ENCODE measurements at regions not wholly inside any gene's neighbourhood (a gene's known extent, or its start where the extent isn't known, plus 50 kb on each side); places are given as distances from the start of the nearest gene placed in this dataset.
"Not testable (repeated sequence)": the region's sequence is repeated elsewhere in the genome, so short reads cannot be mapped to it uniquely, and the experiment has no call there.

DNA sequence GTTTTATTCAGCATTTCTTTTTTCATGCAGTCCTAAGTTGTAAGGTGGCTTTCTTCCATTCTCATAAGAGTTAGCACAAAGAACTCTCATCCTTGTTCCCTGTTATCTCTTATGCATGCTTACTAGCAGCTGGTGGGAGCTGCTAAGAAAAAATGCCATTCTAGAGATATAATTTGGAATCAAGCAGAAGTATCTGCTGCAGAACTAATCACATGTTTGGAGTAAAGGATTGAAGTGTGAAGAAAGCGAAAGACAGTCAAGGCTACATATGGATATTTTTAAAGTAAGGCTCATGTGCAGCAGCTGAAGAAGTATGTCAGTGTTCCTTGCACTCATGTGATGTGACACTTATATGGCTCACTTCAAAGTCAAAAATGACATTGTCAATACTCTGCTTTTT lies 116.2 kb upstream of the PCED1B start:
- H3K36me3 Mint-ChIP-seq = no peaks in the 10 kb centered on the region
- H3K9me3 ChIP-seq (ENCODE audit: control insufficient read depth in 2 of 3, low read length in 3 of 3) = no peaks in the 10 kb centered on the region
- no peaks in the 10 kb centered on the region for H3K27me3 ChIP-seq (ENCODE audit: control insufficient read depth in 2 of 2, insufficient read depth in 2 of 2, low read length in 2 of 2)
- no peak overlapping the region for H3K27ac ChIP-seq (ENCODE audit: low read depth, low read length)
- ATAC-seq = no peak
- POLR2A ChIA-PET = no interaction called here
- H3K36me3 ChIP-seq (ENCODE audit: control insufficient read depth in 2 of 3, insufficient read depth in 3 of 3, low read length in 3 of 3) = no peaks in the 10 kb centered on the region
- H3K4me1 Mint-ChIP-seq = no peaks in the 10 kb centered on the region
- H3K4me3 Mint-ChIP-seq = no peak overlapping the region
- H3K4me3 ChIP-seq (ENCODE audit: low read length) = no peak overlapping the region
- H3K27me3 Mint-ChIP-seq = peaks cover 0 to 9% (median 0%) of the 10 kb centered on the region in 5 donors
- H3K27ac Mint-ChIP-seq = peak overlapping the region in 1 of 9 donors; percentile 9
- H3K9me3 Mint-ChIP-seq = no peaks in the 10 kb centered on the region
- no peak for DNase-seq
- no peaks in the 10 kb centered on the region for H3K4me1 ChIP-seq (ENCODE audit: control insufficient read depth in 2 of 2, insufficient read depth in 2 of 2, low read length in 2 of 2)
- CTCF ChIA-PET = interaction anchor here (1.2 kb wide), 1 partner anchor 10 kb away, joined by 3 read pairs; no protein-coding TSS in a partner anchor
- intact Hi-C loops (cut with micrococcal nuclease) = no loop called here

DNA sequence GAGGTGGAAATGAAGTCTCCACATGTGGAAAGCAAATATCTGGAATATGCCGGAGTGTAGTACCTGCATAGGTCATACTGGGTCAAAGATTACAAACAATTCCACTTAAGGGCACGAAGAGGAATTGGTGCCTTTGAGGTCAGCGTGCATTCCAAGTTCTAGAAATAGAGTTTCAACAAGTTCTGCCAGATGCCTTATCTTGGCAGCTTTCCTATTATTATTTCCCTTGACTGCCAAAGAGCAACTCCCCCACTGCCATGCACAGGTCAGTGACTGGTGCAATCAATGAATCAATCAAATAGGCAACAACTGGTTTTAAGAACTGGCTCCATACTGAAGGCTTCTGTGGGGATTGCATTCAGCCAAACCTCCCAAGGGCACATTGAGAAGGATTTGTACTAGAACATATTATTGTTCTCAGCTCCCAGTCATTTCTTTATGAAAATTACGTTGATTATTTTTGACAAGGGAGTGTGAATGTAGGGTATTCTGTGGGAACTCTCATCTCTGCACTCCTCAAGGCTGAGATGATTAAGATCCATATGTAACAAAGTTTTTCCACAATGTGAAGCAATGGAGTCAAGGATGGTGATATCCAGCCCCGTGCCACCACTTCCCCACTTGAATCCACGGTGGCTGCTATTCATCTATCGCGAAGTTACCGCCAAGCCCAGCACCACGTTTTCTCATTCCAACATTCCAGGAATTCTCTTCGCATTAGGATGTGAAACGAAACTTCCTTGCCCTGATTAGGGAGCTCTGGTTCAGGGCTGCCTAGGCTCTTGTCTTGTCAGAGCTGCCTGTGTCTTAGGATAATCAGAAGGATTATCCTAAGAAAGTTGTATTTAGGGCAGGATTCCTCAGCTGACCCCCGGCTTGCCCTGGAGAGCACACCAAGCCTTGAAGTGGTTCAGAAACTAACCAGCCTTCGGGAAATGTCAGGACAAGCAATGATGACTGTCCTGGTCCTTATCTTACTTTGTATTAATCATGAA lies 115.1 kb upstream of the PCED1B start:
- H3K9me3 Mint-ChIP-seq = no peaks in the 10 kb centered on the region
- no peaks in the 10 kb centered on the region for H3K36me3 Mint-ChIP-seq
- H3K4me3 Mint-ChIP-seq = no peak overlapping the region
- intact Hi-C loops (cut with micrococcal nuclease) = no loop called here
- DNase-seq = no peak
- CTCF ChIA-PET = interaction anchor here (1.2 kb wide), 1 partner anchor 9 kb away, joined by 3 read pairs; no protein-coding TSS in a partner anchor
- Histone ChIP-seq H3K36me3 (ENCODE audit: control insufficient read depth in 2 of 3, insufficient read depth in 3 of 3, low read length in 3 of 3) (no peaks in the 10 kb centered on the region), H3K4me1 (ENCODE audit: control insufficient read depth in 2 of 2, insufficient read depth in 2 of 2, low read length in 2 of 2) (no peaks in the 10 kb centered on the region), H3K4me3 (ENCODE audit: low read length) (no peak overlapping the region), H3K27ac (ENCODE audit: low read depth, low read length) (no peak overlapping the region), H3K27me3 (ENCODE audit: control insufficient read depth in 2 of 2, insufficient read depth in 2 of 2, low read length in 2 of 2) (no peaks in the 10 kb centered on the region), H3K9me3 (ENCODE audit: control insufficient read depth in 2 of 3, low read length in 3 of 3) (no peaks in the 10 kb centered on the region)
- no peak for ATAC-seq
- H3K27ac Mint-ChIP-seq = no peak overlapping the region
- H3K4me1 Mint-ChIP-seq = no peaks in the 10 kb centered on the region
- POLR2A ChIA-PET = no interaction called here
- peaks cover 0 to 13% (median 0%) of the 10 kb centered on the region in 5 donors for H3K27me3 Mint-ChIP-seq

DNA sequence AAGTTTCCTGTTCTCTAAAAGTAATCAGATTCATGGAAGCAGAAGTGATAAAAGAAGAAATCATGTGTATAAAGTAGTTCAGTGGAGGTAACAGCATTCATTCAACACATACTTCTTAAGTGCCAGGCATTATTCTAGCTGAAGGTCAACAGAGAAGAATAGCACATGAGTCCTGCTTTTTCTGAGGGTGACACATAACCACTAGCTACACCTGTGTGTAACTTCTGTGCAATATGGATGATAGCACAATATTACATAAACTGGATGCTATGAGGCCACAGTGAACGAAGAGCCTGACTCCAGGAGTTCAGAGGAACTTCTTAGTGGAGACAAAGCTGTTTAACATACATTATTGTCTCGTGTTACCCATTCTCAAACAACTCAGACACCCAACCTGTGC lies 114.3 kb upstream of the PCED1B start:
- Histone ChIP-seq H3K9me3 (ENCODE audit: control insufficient read depth in 2 of 3, low read length in 3 of 3) (no peaks in the 10 kb centered on the region), H3K27ac (ENCODE audit: low read depth, low read length) (no peak overlapping the region), H3K27me3 (ENCODE audit: control insufficient read depth in 2 of 2, insufficient read depth in 2 of 2, low read length in 2 of 2) (no peaks in the 10 kb centered on the region), H3K4me1 (ENCODE audit: control insufficient read depth in 2 of 2, insufficient read depth in 2 of 2, low read length in 2 of 2) (no peaks in the 10 kb centered on the region), H3K36me3 (ENCODE audit: control insufficient read depth in 2 of 3, insufficient read depth in 3 of 3, low read length in 3 of 3) (no peaks in the 10 kb centered on the region), H3K4me3 (ENCODE audit: low read length) (no peak overlapping the region)
- Mint-ChIP-seq H3K9me3 (no peaks in the 10 kb centered on the region), H3K4me1 (no peaks in the 10 kb centered on the region), H3K27ac (no peak overlapping the region), H3K27me3 (peaks cover 0 to 14% (median 2%) of the 10 kb centered on the region in 5 donors), H3K36me3 (no peaks in the 10 kb centered on the region), H3K4me3 (no peak overlapping the region)
- ChIA-PET POLR2A (no interaction called here), CTCF (no interaction called here)
- DNase-seq (no peak), ATAC-seq (no peak)
- intact Hi-C loops (cut with micrococcal nuclease) = no loop called here

DNA sequence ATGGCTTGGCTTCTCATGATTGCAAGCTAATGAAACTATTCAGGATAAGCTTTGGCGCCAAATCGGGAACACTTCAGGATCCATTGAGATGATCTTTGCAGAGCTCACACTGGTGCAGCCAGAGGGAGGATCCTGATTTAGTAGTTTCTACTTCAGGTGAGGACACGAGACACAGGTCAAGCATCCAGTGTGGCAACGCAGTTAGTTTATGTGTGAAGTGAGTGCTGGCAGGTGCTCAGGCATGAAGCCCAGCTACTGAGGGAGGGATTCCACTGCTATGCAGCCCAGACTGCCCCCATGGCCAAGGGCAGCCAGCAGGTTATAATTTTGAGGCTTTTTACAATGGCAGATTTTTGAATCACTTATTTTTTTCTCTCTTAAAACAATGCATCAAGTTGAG lies 113.5 kb upstream of the PCED1B start:
- Mint-ChIP-seq H3K4me1 (no peaks in the 10 kb centered on the region), H3K9me3 (no peaks in the 10 kb centered on the region), H3K27me3 (peaks cover 0 to 14% (median 4%) of the 10 kb centered on the region in 5 donors), H3K36me3 (no peaks in the 10 kb centered on the region), H3K4me3 (no peak overlapping the region), H3K27ac (no peak overlapping the region)
- DNase-seq = no peak
- ChIA-PET POLR2A (no interaction called here), CTCF (no interaction called here)
- intact Hi-C loops (cut with micrococcal nuclease) = no loop called here
- no peaks in the 10 kb centered on the region for H3K36me3 ChIP-seq (ENCODE audit: control insufficient read depth in 2 of 3, insufficient read depth in 3 of 3, low read length in 3 of 3)
- H3K27me3 ChIP-seq (ENCODE audit: control insufficient read depth in 2 of 2, insufficient read depth in 2 of 2, low read length in 2 of 2) = no peaks in the 10 kb centered on the region
- H3K4me3 ChIP-seq (ENCODE audit: low read length) = no peak overlapping the region
- no peaks in the 10 kb centered on the region for H3K4me1 ChIP-seq (ENCODE audit: control insufficient read depth in 2 of 2, insufficient read depth in 2 of 2, low read length in 2 of 2)
- H3K9me3 ChIP-seq (ENCODE audit: control insufficient read depth in 2 of 3, low read length in 3 of 3) = no peaks in the 10 kb centered on the region
- ATAC-seq = no peak
- H3K27ac ChIP-seq (ENCODE audit: low read depth, low read length) = no peak overlapping the region

DNA sequence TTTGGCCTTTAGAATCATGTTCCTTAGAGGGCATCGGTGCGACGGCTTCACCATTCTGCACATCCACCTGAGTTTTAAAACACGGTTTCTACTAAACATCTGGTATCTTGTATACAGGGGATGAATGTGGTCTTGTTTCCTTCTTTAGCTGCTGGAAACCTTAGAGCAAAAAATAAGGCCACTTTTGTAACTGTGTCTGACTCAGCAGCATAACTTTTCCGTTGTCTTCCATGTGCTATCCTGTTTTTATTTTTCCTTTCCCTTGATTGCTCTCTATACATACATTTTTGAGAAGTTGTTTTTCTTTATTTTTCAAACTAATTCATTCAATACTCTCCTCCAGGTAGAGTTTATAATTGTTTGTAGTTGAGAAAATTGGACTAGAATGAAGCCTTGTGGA lies 108.8 kb upstream of the PCED1B start:
- no peak overlapping the region for H3K4me3 Mint-ChIP-seq
- H3K9me3 Mint-ChIP-seq = peaks cover 0 to 7% (median 0%) of the 10 kb centered on the region in 11 donors
- CTCF ChIA-PET = no interaction called here
- Histone ChIP-seq H3K36me3 (ENCODE audit: control insufficient read depth in 2 of 3, insufficient read depth in 3 of 3, low read length in 3 of 3) (no peaks in the 10 kb centered on the region), H3K4me3 (ENCODE audit: low read length) (no peak overlapping the region), H3K9me3 (ENCODE audit: control insufficient read depth in 2 of 3, low read length in 3 of 3) (no peaks in the 10 kb centered on the region), H3K4me1 (ENCODE audit: control insufficient read depth in 2 of 2, insufficient read depth in 2 of 2, low read length in 2 of 2) (no peaks in the 10 kb centered on the region), H3K27me3 (ENCODE audit: control insufficient read depth in 2 of 2, insufficient read depth in 2 of 2, low read length in 2 of 2) (no peaks in the 10 kb centered on the region), H3K27ac (ENCODE audit: low read depth, low read length) (no peak overlapping the region)
- H3K4me1 Mint-ChIP-seq = no peaks in the 10 kb centered on the region
- intact Hi-C loops (cut with micrococcal nuclease) = no loop called here
- peaks cover 0 to 5% (median 0%) of the 10 kb centered on the region in 5 donors for H3K36me3 Mint-ChIP-seq
- H3K27ac Mint-ChIP-seq = no peak overlapping the region
- ATAC-seq = no peak
- peaks cover 15 to 29% (median 21%) of the 10 kb centered on the region in 5 donors for H3K27me3 Mint-ChIP-seq
- POLR2A ChIA-PET = no interaction called here
- no peak for DNase-seq

DNA sequence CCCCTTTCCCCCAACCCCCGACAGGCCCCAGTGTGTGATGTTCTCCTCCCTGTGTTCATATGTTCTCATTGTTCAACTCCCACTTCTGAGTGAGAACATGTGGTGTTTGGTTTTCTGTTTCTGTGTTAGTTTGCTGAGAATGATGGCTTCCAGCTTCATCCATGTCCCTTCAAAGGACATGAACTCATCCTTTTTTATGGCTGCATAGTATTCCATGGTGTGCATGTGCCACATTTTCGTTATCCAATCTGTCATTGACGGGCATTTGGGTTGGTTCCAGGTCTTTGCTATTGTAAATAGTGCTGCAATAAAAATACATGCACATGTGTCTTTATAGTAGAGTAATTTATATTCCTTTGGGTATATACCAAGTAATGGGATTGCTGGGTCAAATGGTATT lies 105.5 kb upstream of the PCED1B start:
- H3K27me3 Mint-ChIP-seq = peaks cover 21 to 38% (median 31%) of the 10 kb centered on the region in 5 donors
- H3K27ac Mint-ChIP-seq = not testable (repeated sequence)
- H3K9me3 Mint-ChIP-seq = peaks cover 0 to 12% (median 3%) of the 10 kb centered on the region in 11 donors

More for the DNA sequence above, 105.5 kb upstream of the PCED1B start:
- H3K4me3 ChIP-seq (ENCODE audit: low read length); DNase-seq; H3K36me3 Mint-ChIP-seq; intact Hi-C loops (cut with micrococcal nuclease); H3K9me3 ChIP-seq (ENCODE audit: control insufficient read depth in 2 of 3, low read length in 3 of 3); H3K4me3 Mint-ChIP-seq; H3K4me1 Mint-ChIP-seq; H3K4me1 ChIP-seq (ENCODE audit: control insufficient read depth in 2 of 2, insufficient read depth in 2 of 2, low read length in 2 of 2); H3K27ac ChIP-seq (ENCODE audit: low read depth, low read length); POLR2A ChIA-PET; H3K27me3 ChIP-seq (ENCODE audit: control insufficient read depth in 2 of 2, insufficient read depth in 2 of 2, low read length in 2 of 2); H3K36me3 ChIP-seq (ENCODE audit: control insufficient read depth in 2 of 3, insufficient read depth in 3 of 3, low read length in 3 of 3); CTCF ChIA-PET; ATAC-seq: not testable (repeated sequence)

All from naive thymus-derived CD4-positive, alpha-beta T cell (primary cell).